Activated CD4-positive, CD25-positive, alpha-beta regulatory T cell treated with anti-CD3 and anti-CD28 coated beads, Interleukin-2, amount 50 U/mL, for 24 hours (primary cell): ENCODE measurements at regions not wholly inside any gene's neighbourhood (a gene's known extent, or its start where the extent isn't known, plus 50 kb on each side); places are given as distances from the start of the nearest gene placed in this dataset.
"Not testable (repeated sequence)": the region's sequence is repeated elsewhere in the genome, so short reads cannot be mapped to it uniquely, and the experiment has no call there.

Source experiments
- ATAC-seq, 2 donors: fragments of 150-1000 bp; cut with Tn5 transposase; one replicate each; pipeline ENCODE4 v1.10.0; 2021; ENCODE audit warnings: mild to moderate bottlenecking in 1 of 2, moderate library complexity in 1 of 2

DNA sequence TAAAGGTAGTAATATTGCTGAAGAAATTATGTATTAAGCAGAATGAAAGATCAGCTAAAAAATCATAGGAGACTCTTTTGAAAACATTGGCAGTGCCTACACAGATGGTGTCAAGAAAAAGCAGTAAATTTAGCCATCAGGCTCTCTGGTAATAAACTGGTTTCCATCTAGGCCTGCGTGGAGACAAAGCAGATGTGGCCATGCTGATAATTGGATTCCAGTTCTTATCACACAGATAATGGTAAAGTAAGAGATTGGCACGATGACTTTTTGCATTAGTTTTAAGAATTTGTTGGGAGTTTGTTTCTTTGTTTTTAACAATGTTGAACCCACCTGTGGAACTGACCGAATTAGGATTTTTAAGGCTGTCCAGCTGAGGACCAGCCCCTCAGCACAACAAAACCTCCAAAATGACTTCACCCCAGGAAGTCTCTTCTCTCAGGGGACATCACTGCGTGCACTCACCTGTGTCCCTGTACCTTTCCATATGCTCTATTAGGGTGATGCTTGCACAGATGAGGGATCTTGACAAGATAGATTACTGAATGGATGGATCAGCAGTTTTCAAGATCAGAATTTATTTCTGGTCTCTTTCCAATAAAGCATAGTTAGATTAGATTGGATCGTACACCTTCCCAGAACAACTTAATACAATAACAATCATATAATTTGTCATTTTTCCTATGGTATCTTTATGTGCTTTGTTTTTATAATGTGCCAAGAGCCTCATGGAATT lies 69.1 kb upstream of the DNAJC10 start:
- no peak for ATAC-seq

DNA sequence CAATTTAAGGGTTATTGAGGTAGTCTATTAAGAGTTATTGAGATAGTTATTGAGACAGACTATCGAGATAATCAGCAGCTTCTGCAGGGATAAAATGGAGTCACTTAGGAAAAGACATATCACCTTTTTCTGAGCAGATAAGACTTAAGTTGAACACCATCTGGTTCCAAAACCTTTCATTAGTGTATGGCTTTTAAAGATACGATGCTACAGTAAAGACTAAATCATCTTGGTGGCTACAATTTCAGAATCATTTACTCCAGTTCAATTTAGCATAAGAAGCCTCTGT lies 68.6 kb upstream of the DNAJC10 start:
- no peak for ATAC-seq

DNA sequence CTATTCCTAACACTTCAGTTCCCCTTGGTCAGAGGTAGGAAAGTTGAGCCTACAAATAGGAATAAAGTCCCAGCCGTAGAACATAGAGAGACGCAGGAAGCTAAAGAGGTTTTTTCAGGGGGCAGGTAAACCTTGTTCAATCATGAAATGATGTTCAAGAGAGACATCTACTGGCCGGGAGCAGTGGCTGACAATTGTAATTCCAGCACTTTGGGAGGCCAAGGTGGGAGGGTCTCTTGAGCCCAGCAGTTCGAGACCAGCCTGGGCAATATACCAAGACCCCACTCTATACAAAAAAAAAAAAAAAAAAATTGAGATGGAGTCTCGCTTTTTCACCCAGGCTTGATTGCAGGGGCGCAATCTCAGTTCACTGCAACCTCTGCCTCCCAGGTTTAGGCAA lies 66.7 kb upstream of the DNAJC10 start:
- ATAC-seq = no peak

DNA sequence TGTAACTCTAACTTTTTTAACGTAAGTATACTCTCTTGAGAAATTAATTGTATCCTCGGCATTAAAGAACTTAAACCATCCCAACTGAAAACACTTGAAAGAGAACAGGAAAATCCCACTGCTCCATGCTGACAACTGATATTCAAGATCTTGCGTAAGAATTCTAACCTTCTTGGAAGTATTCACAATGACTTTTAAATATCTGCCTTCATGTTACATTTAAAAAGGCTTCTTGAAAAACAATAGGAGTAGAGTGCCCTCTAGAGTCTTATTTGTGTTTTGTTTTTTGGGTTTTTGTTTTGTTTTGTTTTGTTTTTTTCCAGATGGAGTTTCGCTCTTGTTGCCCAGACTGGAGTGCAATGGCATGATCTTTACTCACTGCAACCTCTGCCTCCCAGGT lies 65.4 kb upstream of the DNAJC10 start:
- no peak for ATAC-seq

DNA sequence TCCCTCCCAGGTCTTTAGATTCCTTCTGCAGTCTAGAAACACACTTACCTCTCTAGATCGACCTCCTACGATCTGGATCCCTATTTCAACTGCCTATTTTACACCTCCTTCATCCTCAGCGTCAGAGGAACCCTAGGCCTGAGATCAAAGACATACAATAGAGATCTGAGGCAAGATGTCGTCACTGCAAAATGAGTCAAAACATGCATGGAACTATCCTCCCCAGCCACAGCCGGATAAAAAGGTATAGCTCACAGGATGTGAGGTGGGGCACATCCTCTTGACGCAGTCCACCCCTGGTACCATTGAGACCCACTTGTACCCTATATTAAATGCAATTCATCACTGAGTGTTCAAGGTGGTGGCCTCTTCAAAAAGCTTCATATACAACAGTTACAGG lies 63.7 kb upstream of the DNAJC10 start:
- ATAC-seq = peak; percentile 70 to 76

DNA sequence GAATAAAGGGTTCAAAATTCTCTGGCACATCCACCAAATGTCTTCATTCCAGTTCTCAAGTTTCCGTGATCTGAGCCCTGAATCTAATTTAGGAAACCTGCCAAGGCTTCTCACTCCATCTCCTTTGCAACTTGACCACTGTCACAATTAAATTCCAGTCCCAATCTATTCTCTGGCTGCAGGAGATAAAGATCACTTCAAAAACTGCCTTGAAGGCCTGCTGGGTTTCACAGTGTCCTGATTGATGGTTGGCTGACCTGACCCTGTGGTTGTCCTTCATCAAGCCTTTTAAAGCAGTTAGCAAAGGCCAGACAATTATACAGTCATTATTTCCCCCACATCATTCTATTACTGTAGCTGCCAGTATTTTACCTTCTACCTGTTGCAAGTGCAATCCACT lies 60.3 kb upstream of the DNAJC10 start:
- no peak for ATAC-seq

DNA sequence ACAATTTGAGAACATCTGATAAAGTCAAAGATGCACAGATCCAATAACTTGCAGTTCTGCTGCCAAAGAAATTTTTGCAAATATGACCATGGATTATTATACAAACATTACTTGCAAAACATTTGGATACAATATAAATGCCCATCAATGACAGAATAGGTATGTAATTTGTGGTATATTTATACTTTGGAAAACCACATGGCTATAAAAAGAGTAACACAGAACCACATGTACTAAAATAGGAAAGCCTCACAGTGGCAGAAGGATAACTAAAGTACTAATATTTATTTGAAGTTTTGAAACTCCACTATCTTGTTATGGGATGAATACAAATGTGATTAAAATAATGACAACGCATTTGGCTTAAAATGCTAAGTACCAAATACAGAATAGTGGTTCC lies 51.8 kb upstream of the DNAJC10 start:
- ATAC-seq = no peak

DNA sequence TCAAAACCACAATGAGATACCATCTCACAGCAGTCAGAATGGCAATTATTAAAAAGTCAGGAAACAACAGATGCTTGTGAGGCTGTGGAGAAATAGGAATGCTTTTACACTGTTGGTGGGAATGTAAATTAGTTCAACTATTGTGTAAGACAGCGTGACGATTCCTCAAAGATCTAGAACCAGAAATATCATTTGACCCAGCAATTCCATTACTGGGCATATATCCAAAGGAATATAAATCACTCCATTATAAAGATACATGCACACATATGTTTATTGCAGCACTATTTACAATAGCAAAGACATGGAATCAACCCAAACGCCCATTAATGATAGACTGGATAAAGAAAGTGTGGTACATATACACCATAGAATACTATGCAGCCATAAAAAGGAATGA lies 50.6 kb upstream of the DNAJC10 start:
- ATAC-seq = not testable (repeated sequence)
